ENCODE measurements at regions not wholly inside any gene's neighbourhood (a gene's known extent, or its start where the extent isn't known, plus 50 kb on each side); places are given as distances from the start of the nearest gene placed in this dataset.

- no peak overlapping the region for H3K27ac ChIP-seq (ENCODE audit: low read depth in 1 of 2, low read length in 2 of 2)
- no peak for DNase-seq (ENCODE audit: low spot score)
- TF ChIP-seq HNF4A (conservative IDR thresholded peaks at IDR 0.05) (no peak), NR2F2 (IDR thresholded peaks at IDR 0.05) (no peak), RAD21 (IDR thresholded peaks at IDR 0.05) (no peak), EGR1 (IDR thresholded peaks at IDR 0.05; ENCODE audit: low read depth in 2 of 2) (no peak), GABPA (IDR thresholded peaks at IDR 0.05 in 1 of 2, conservative IDR thresholded peaks at IDR 0.05 in 1 of 2) (no peak), FOXA1 (IDR thresholded peaks at IDR 0.05) (no peak), YY1 (IDR thresholded peaks at IDR 0.05) (no peak), MAX (IDR thresholded peaks at IDR 0.05) (no peak), RXRA (IDR thresholded peaks at IDR 0.05) (no peak), ZBTB33 (IDR thresholded peaks at IDR 0.05) (no peak)
- no peaks in the 10 kb centered on the region for H3K36me3 ChIP-seq (ENCODE audit: control insufficient read depth in 4 of 4, insufficient read depth in 3 of 4, low read depth in 1 of 4, low read length in 3 of 4)
- H3K9me3 ChIP-seq (ENCODE audit: control insufficient read depth in 4 of 4, low read length in 3 of 4), result no peaks in the 10 kb centered on the region
- no peaks in the 10 kb centered on the region for H3K27me3 ChIP-seq (ENCODE audit: control insufficient read depth in 4 of 4, insufficient read depth in 4 of 4, low read length in 3 of 4)
- H3K4me1 ChIP-seq (ENCODE audit: control insufficient read depth in 4 of 4, insufficient read depth in 4 of 4, low read length in 3 of 4), result no peaks in the 10 kb centered on the region
- H3K9ac ChIP-seq (ENCODE audit: low read depth in 1 of 2, low read length in 2 of 2), result no peak overlapping the region
- no peak overlapping the region for H3K4me3 ChIP-seq (ENCODE audit: low read depth in 1 of 3, low read length in 3 of 3)
Measured at GRCh38 chr13:87986639-87987250, 315.6 kb downstream of the SLITRK5 start.

- 79% methylated on average over 1 of the region's 1 CpG for WGBS
- no peak overlapping the region for H3K9ac ChIP-seq (ENCODE audit: low read depth in 1 of 2, low read length in 2 of 2)
- TF ChIP-seq FOXA1 (IDR thresholded peaks at IDR 0.05), result no peak
- TF ChIP-seq ATF3 (IDR thresholded peaks at IDR 0.05), result no peak
- TF ChIP-seq NR2F2 (IDR thresholded peaks at IDR 0.05), result no peak
- TF ChIP-seq SP1 (IDR thresholded peaks at IDR 0.05), result no peak
- no peak for TF ChIP-seq TAF1 (conservative IDR thresholded peaks at IDR 0.05)
- TF ChIP-seq REST (IDR thresholded peaks at IDR 0.05), result no peak
- TF ChIP-seq HNF4G (IDR thresholded peaks at IDR 0.05), result no peak
- no peak for TF ChIP-seq GABPA (IDR thresholded peaks at IDR 0.05 in 1 of 2, conservative IDR thresholded peaks at IDR 0.05 in 1 of 2)
- no peak for TF ChIP-seq ZBTB33 (IDR thresholded peaks at IDR 0.05)
- TF ChIP-seq MAX (IDR thresholded peaks at IDR 0.05), result no peak
- TF ChIP-seq JUND (IDR thresholded peaks at IDR 0.05), result no peak
- no peak for TF ChIP-seq RXRA (IDR thresholded peaks at IDR 0.05)
- no peak for TF ChIP-seq EGR1 (IDR thresholded peaks at IDR 0.05; ENCODE audit: low read depth in 2 of 2)
- TF ChIP-seq YY1 (IDR thresholded peaks at IDR 0.05), result no peak
- no peak for TF ChIP-seq CTCF (IDR thresholded peaks at IDR 0.05; ENCODE audit: low read depth, low read length, missing input control)
- no peak for TF ChIP-seq RAD21 (IDR thresholded peaks at IDR 0.05)
- no peak for TF ChIP-seq HNF4A (conservative IDR thresholded peaks at IDR 0.05)
- TF ChIP-seq FOXA2 (IDR thresholded peaks at IDR 0.05), result no peak
- no peaks in the 10 kb centered on the region for H3K36me3 ChIP-seq (ENCODE audit: control insufficient read depth in 4 of 4, insufficient read depth in 3 of 4, low read depth in 1 of 4, low read length in 3 of 4)
- no peak overlapping the region for H3K4me3 ChIP-seq (ENCODE audit: low read depth in 1 of 3, low read length in 3 of 3)
- H3K9me3 ChIP-seq (ENCODE audit: control insufficient read depth in 4 of 4, low read length in 3 of 4), result no peaks in the 10 kb centered on the region
- H3K27ac ChIP-seq (ENCODE audit: low read depth in 1 of 2, low read length in 2 of 2), result no peak overlapping the region
- DNase-seq (ENCODE audit: low spot score), result no peak
- H3K27me3 ChIP-seq (ENCODE audit: control insufficient read depth in 4 of 4, insufficient read depth in 4 of 4, low read length in 3 of 4), result no peaks in the 10 kb centered on the region
- no peaks in the 10 kb centered on the region for H3K4me1 ChIP-seq (ENCODE audit: control insufficient read depth in 4 of 4, insufficient read depth in 4 of 4, low read length in 3 of 4)
Measured at GRCh38 chr13:87998081-87998480, 326.9 kb downstream of the SLITRK5 start.

All from liver (tissue), 8 donors.